ENCODE measurements at regions not wholly inside any gene's neighbourhood (a gene's known extent, or its start where the extent isn't known, plus 50 kb on each side); places are given as distances from the start of the nearest gene placed in this dataset.

DNA sequence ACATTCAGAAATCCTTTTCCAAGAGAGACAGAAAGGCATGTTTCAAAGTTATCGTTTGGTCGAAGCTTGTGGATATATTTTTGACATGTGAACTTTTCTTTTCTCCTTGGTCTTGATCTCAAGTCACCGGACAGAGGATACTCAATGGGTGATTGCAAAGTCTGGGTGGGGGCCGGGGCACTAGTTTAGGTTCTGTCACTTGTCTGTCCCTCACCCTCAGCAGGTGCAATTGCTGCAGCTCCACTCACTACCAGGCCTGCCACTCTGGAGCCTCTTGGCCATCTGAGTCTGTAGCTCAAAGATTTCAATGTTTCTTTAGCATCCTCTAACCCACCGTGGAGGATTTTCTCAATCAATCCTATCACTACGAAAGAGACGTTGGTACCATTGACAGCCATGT lies 246.0 kb upstream of the C1orf174 start:
- TF ChIP-seq, protein P1, sequence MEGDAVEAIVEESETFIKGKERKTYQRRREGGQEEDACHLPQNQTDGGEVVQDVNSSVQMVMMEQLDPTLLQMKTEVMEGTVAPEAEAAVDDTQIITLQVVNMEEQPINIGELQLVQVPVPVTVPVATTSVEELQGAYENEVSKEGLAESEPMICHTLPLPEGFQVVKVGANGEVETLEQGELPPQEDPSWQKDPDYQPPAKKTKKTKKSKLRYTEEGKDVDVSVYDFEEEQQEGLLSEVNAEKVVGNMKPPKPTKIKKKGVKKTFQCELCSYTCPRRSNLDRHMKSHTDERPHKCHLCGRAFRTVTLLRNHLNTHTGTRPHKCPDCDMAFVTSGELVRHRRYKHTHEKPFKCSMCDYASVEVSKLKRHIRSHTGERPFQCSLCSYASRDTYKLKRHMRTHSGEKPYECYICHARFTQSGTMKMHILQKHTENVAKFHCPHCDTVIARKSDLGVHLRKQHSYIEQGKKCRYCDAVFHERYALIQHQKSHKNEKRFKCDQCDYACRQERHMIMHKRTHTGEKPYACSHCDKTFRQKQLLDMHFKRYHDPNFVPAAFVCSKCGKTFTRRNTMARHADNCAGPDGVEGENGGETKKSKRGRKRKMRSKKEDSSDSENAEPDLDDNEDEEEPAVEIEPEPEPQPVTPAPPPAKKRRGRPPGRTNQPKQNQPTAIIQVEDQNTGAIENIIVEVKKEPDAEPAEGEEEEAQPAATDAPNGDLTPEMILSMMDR (IDR thresholded peaks at IDR 0.05): no peak
- DNase-seq (ENCODE audit: low spot score): no peak
- H3K4me3 ChIP-seq: no peak overlapping the region

DNA sequence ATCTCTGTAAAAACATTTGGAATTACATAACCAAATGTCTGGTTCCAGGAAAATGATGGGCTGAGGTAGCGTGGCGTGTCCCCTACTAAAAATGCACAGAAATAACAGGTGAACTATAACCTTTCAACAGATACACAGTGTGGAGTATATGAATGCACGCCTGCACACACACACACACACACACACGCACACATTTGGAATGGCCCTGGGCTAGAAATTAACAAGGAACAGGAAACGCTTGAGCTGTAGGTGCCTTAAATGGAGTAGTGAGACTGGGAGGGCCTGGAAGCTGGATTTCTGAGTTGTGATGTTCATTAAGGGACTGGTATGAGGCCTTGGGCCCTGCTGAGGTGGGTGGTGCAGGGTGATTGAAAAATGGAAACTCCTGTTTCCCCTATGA lies 246.5 kb upstream of the C1orf174 start:
- Histone ChIP-seq H3K27ac (no peak overlapping the region), H3K9me3 (no peaks in the 10 kb centered on the region), H3K4me1 (no peaks in the 10 kb centered on the region), H3K36me3 (no peaks in the 10 kb centered on the region), H3K4me3 (no peak overlapping the region), H3K27me3 (no peaks in the 10 kb centered on the region)
- DNase-seq (ENCODE audit: low spot score): no peak
- TF ChIP-seq, protein P1 (IDR thresholded peaks at IDR 0.05): no peak

More for the DNA sequence above, 246.0 kb upstream of the C1orf174 start:
- no peak overlapping the region for H3K27ac ChIP-seq
- no peaks in the 10 kb centered on the region for H3K36me3 ChIP-seq
- H3K4me1 ChIP-seq: no peaks in the 10 kb centered on the region
- H3K9me3 ChIP-seq: no peaks in the 10 kb centered on the region
- no peaks in the 10 kb centered on the region for H3K27me3 ChIP-seq

DNA sequence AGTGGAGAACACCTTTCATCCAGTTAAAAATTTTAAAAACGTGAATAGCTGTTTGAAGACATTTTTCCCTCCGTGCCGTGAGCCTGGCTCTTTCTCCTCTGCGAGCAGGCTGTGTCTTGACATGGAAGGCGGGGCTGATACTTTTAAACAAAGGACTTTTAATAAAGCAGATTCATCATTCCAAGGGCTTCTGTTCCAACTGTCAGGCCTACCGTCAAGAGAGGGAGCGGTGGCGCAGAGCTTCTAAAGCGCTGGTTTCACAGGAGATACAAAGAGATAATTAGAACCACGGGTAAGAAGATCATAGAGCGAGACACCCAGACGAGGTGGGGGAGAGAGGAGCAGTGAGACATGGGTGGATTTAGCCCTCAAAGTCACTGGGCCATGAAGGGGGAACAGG lies 247.4 kb upstream of the C1orf174 start:
- TF ChIP-seq, protein P1 (IDR thresholded peaks at IDR 0.05): no peak
- H3K4me3 ChIP-seq: no peak overlapping the region
- no peak overlapping the region for H3K27ac ChIP-seq
- DNase-seq (ENCODE audit: low spot score): no peak
- no peaks in the 10 kb centered on the region for H3K27me3 ChIP-seq
- no peaks in the 10 kb centered on the region for H3K36me3 ChIP-seq
- H3K9me3 ChIP-seq: no peaks in the 10 kb centered on the region
- no peaks in the 10 kb centered on the region for H3K4me1 ChIP-seq

DNA sequence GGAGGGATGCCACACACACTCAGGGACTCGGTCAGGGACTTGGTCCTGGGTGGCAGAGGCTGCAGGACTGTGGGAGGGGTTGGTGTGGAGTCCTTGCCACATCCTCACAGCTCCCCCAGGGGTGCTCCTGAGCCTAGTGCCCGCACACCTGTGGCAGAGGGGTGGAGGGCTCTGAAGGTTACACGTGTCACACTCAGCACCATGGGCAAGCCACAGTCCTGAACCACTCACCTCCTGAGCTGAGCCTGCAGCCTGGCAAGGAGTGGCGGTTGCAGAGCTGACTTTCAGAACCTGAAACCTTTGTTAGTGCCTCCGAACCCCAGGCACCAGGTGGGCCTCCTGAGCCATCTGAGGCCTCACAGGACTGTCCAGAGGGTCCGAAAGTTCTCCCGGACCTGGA lies 249.2 kb upstream of the C1orf174 start:
- Histone ChIP-seq H3K4me1 (no peaks in the 10 kb centered on the region), H3K36me3 (no peaks in the 10 kb centered on the region), H3K4me3 (no peak overlapping the region), H3K9me3 (no peaks in the 10 kb centered on the region), H3K27me3 (no peaks in the 10 kb centered on the region), H3K27ac (no peak overlapping the region)
- TF ChIP-seq, protein P1 (IDR thresholded peaks at IDR 0.05): no peak
- DNase-seq (ENCODE audit: low spot score): no peak

DNA sequence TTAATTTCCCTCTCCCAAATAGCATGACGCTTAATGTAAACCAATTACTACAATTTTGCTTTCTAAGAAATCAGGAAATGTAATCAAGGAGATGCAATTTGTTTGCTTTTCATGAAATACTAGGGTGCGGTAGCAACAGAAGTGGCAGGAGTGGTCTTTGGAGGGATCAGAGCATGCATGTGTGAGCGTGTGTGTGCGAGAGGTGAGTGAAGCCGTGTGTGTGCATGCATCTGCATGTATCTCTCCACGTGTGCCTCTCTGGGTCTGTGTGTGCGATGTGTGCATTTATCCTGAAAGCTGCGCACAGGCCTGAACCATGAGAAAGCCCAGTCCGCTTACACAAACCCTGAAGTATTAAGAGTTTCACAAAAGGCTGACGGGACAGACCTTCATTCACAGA lies 249.8 kb upstream of the C1orf174 start:
- no peak overlapping the region for H3K4me3 ChIP-seq
- H3K36me3 ChIP-seq: no peaks in the 10 kb centered on the region
- TF ChIP-seq, protein P1 (IDR thresholded peaks at IDR 0.05): no peak
- no peaks in the 10 kb centered on the region for H3K4me1 ChIP-seq
- H3K27ac ChIP-seq: no peak overlapping the region
- no peak for DNase-seq (ENCODE audit: low spot score)
- H3K27me3 ChIP-seq: no peaks in the 10 kb centered on the region
- H3K9me3 ChIP-seq: no peaks in the 10 kb centered on the region

DNA sequence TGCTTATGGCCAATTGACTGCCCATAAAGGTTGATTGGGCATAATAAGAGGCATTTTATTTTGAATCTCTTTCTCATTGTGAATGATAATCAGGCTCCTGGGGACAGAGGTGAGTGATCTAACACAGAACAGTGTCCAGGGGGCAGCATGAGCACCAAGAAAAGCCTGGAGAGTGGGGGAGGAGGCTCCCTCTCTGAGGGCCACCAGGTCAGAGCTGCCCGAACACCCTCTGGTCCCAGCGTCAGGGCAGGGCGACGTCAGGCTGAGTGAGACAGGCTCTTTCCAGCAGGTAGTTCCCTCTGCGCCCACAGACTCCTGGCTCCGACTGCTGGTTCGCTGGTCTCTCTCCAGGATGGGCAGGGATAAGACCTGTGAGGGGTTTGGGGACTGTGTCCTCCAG lies 250.2 kb upstream of the C1orf174 start:
- no peaks in the 10 kb centered on the region for H3K36me3 ChIP-seq
- H3K27me3 ChIP-seq: no peaks in the 10 kb centered on the region
- no peaks in the 10 kb centered on the region for H3K9me3 ChIP-seq
- TF ChIP-seq, protein P1 (IDR thresholded peaks at IDR 0.05): no peak
- H3K27ac ChIP-seq: no peak overlapping the region
- DNase-seq (ENCODE audit: low spot score): no peak
- no peaks in the 10 kb centered on the region for H3K4me1 ChIP-seq
- H3K4me3 ChIP-seq: no peak overlapping the region
